Right atrium auricular region (tissue), 2 donors: ENCODE measurements at regions not wholly inside any gene's neighbourhood (a gene's known extent, or its start where the extent isn't known, plus 50 kb on each side); places are given as distances from the start of the nearest gene placed in this dataset.
A peak's percentile ranks its signal among the peaks of the same experiment; 100 is the strongest.

Experiments
- DNase-seq: peaks from one replicate; pipeline ENCODE4 v3.0.0-alpha.2; 2019; ENCODE audit warnings: low spot score
- H3K27ac ChIP-seq, 2 donors: fragments of 200-600 bp; sonication (generic); 1 replicate in 1 of 2; 2 replicates in 1 of 2; pipeline ENCODE4 v1.5.1; 2016 to 2019
- H3K27me3 ChIP-seq, 2 donors: fragments of 200-600 bp; sonication (generic); one replicate each; pipeline versions ENCODE4 v1.5.1 to v1.6.0; 2017 to 2019
- H3K36me3 ChIP-seq: fragments of 200-600 bp; sonication (generic); one replicate; pipeline ENCODE4 v1.5.1; 2016
- H3K4me1 ChIP-seq, 2 donors: fragments of 200-600 bp; sonication (generic); one replicate each; pipeline versions ENCODE4 v1.5.1 to v1.6.0; 2017 to 2019
- H3K4me3 ChIP-seq, 2 donors: fragments of 200-600 bp; sonication (generic); 1 replicate in 1 of 2; 2 replicates in 1 of 2; pipeline ENCODE4 v1.5.1; 2017 to 2019; ENCODE audit warnings: mild to moderate bottlenecking in 1 of 2, moderate library complexity in 1 of 2
- H3K9me3 ChIP-seq, 2 donors: fragments of 200-600 bp; sonication (generic); one replicate each; pipeline ENCODE4 v1.5.1; 2019
- TF ChIP-seq, protein P1 (sequence below), 2 donors: fragments of 200-600 bp; sonication (generic); IDR thresholded peaks; one replicate each; pipeline ENCODE4 v1.5.1; 2019; ENCODE audit warnings: antibody characterized with exemption in 2 of 2

DNA sequence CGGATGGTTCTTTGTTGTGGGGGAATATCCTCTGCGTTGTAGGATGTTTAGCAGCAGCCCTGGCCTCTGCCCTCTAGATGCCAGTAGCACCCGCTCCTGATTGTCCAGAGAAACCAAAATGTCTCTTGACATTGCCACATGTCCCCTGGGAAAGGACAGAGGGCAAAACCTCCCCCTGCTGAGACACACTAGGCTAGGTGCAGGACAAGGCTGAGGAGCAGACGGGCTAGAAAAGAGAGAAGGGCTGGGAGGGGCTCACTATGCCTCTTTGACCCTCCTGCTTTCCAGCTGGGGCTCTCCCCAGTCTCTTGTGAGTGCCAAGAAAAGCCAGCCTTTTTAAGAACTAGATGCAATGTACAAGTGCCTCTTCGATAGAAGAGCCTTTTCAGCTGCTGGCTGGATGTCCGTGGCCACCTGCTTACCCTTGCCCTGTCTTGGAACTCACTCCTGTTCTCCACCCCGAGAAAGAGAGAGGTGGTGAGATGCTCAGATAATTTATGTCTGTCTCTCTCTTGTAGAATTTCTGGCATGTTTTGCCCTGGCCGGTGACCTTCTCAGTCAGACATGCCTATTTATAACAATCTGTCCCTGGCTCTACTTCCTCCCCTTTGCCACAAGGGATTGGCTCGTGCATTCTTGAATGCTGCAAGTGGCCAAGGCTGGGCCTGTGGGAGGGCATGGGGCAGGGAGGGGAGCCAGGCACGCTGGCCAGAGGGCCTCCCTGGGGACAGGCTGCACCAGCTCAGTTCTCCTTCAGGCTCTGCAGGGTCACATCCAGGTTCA is 142.6 kb downstream of the RPLP1 start:
- H3K4me1 ChIP-seq, result peaks cover 0 to 27% of the 10 kb centered on the region in 2 donors
- no peaks in the 10 kb centered on the region for H3K36me3 ChIP-seq
- peak overlapping the region; percentile 75 to 81 for H3K27ac ChIP-seq
- H3K9me3 ChIP-seq, result no peaks in the 10 kb centered on the region
- DNase-seq, result peak; percentile 64
- TF ChIP-seq, protein P1, sequence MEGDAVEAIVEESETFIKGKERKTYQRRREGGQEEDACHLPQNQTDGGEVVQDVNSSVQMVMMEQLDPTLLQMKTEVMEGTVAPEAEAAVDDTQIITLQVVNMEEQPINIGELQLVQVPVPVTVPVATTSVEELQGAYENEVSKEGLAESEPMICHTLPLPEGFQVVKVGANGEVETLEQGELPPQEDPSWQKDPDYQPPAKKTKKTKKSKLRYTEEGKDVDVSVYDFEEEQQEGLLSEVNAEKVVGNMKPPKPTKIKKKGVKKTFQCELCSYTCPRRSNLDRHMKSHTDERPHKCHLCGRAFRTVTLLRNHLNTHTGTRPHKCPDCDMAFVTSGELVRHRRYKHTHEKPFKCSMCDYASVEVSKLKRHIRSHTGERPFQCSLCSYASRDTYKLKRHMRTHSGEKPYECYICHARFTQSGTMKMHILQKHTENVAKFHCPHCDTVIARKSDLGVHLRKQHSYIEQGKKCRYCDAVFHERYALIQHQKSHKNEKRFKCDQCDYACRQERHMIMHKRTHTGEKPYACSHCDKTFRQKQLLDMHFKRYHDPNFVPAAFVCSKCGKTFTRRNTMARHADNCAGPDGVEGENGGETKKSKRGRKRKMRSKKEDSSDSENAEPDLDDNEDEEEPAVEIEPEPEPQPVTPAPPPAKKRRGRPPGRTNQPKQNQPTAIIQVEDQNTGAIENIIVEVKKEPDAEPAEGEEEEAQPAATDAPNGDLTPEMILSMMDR (IDR thresholded peaks at IDR 0.05), result peak in 1 of 2 donors; percentile 5
- no peak overlapping the region for H3K4me3 ChIP-seq
- H3K27me3 ChIP-seq, result no peaks in the 10 kb centered on the region

GRCh38 chr15:69597061-69597592 is 144.5 kb downstream of the RPLP1 start:
- Histone ChIP-seq H3K36me3 (no peaks in the 10 kb centered on the region), H3K9me3 (no peaks in the 10 kb centered on the region), H3K4me3 (no peak overlapping the region), H3K27me3 (no peaks in the 10 kb centered on the region), H3K4me1 (peaks cover 0 to 27% of the 10 kb centered on the region in 2 donors), H3K27ac (no peak overlapping the region)
- TF ChIP-seq, protein P1 (IDR thresholded peaks at IDR 0.05), result no peak
- DNase-seq, result no peak

DNA sequence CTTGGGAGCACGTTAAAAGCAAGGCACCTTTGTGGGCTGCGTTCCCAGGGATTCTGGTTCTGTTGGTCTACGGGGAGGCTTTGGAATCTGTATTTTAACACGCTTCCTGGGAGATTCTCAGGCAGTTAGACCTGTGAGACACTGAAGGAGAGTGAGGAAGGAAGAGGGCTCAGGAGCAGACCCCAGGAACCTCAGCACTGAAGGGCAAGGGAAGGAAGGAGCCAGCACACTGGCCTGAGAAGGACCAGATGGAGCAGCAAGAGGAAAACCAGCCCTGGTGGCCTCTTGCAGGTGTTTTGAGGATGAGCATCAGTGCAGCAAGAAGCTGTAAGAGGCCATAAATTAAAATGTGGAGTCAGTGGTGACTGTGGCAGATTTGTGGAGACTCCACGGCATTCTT is 146.7 kb downstream of the RPLP1 start:
- H3K27ac ChIP-seq, result no peak overlapping the region
- H3K36me3 ChIP-seq, result no peaks in the 10 kb centered on the region
- TF ChIP-seq, protein P1 (IDR thresholded peaks at IDR 0.05), result no peak
- H3K4me3 ChIP-seq, result no peak overlapping the region
- H3K4me1 ChIP-seq, result peaks cover 0 to 21% of the 10 kb centered on the region in 2 donors
- H3K27me3 ChIP-seq, result no peaks in the 10 kb centered on the region
- no peak for DNase-seq
- no peaks in the 10 kb centered on the region for H3K9me3 ChIP-seq

DNA sequence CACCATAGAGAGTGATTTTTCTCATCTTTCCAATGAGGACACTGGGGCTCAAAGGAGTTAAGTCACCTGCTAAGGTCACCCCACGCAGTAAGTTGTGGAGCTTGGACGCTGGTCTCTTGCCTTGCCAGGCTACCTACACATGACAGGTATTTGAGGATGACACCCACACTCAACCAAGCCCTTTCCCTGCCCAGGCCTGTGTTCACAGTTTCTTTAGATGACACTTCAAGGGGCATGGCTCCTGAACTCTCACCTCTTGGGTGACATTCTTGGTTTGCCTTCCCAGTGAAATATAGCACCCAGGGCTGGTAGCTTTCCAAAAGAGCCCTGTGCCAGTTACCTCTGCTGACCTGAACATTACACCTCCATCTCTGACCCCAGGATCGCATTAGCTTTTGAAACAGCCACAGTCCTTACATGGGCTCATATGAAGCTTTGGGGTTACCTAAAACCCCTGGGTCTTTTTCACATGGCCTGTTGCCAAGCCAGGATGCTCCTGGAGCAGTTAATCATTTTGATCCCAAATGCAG is 148.0 kb downstream of the RPLP1 start:
- Histone ChIP-seq H3K36me3 (no peaks in the 10 kb centered on the region), H3K9me3 (no peaks in the 10 kb centered on the region), H3K27ac (no peak overlapping the region), H3K4me1 (peaks cover 0 to 8% of the 10 kb centered on the region in 2 donors), H3K4me3 (no peak overlapping the region), H3K27me3 (no peaks in the 10 kb centered on the region)
- peak; percentile 53 for DNase-seq
- TF ChIP-seq, protein P1 (IDR thresholded peaks at IDR 0.05), result no peak

GRCh38 chr15:69601711-69602504 is 149.3 kb downstream of the RPLP1 start:
- TF ChIP-seq, protein P1 (IDR thresholded peaks at IDR 0.05), result no peak
- no peaks in the 10 kb centered on the region for H3K4me1 ChIP-seq
- no peaks in the 10 kb centered on the region for H3K36me3 ChIP-seq
- H3K27ac ChIP-seq, result no peak overlapping the region
- no peak overlapping the region for H3K4me3 ChIP-seq
- H3K9me3 ChIP-seq, result no peaks in the 10 kb centered on the region
- no peaks in the 10 kb centered on the region for H3K27me3 ChIP-seq
- DNase-seq, result peak; percentile 40
